GM19395 (cell line): ENCODE measurements at regions not wholly inside any gene's neighbourhood (a gene's known extent, or its start where the extent isn't known, plus 50 kb on each side); places are given as distances from the start of the nearest gene placed in this dataset.

Experiments
- ATAC-seq: cut with Tn5 transposase; IDR thresholded peaks from one replicate; pipeline ENCODE4 v1.9.1; 2021; ENCODE audit warnings: mild to moderate bottlenecking, moderate library complexity; ENCODE audit not compliant: unreplicated experiment

GRCh38 chr2:136195226-136195625 lies 77.3 kb upstream of the CXCR4 start:
- ATAC-seq, result no peak

GRCh38 chr2:136191041-136191440 lies 73.1 kb upstream of the CXCR4 start:
- ATAC-seq, result no peak

- no peak for ATAC-seq
Measured at GRCh38 chr2:136189221-136189782, 71.4 kb upstream of the CXCR4 start.

GRCh38 chr2:136188086-136188485 lies 70.1 kb upstream of the CXCR4 start:
- no peak for ATAC-seq

GRCh38 chr2:136185981-136186776 lies 68.2 kb upstream of the CXCR4 start:
- no peak for ATAC-seq

- no peak for ATAC-seq
Measured at GRCh38 chr2:136183097-136183496, 65.1 kb upstream of the CXCR4 start.

- ATAC-seq, result no peak
Measured at GRCh38 chr2:136182315-136182714, 64.4 kb upstream of the CXCR4 start.

- no peak for ATAC-seq
Measured at GRCh38 chr2:136179602-136179975, 61.6 kb upstream of the CXCR4 start.

- ATAC-seq, result no peak
Measured at GRCh38 chr2:136178941-136179601, 61.1 kb upstream of the CXCR4 start.

GRCh38 chr2:136175868-136176267 lies 57.9 kb upstream of the CXCR4 start:
- ATAC-seq, result no peak

- ATAC-seq, result no peak
Measured at GRCh38 chr2:136175466-136175865, 57.5 kb upstream of the CXCR4 start.

GRCh38 chr2:136173126-136173525 lies 55.2 kb upstream of the CXCR4 start:
- ATAC-seq, result no peak

- ATAC-seq, result no peak
Measured at GRCh38 chr2:136171223-136171622, 53.3 kb upstream of the CXCR4 start.

GRCh38 chr2:136168720-136169119 lies 50.8 kb upstream of the CXCR4 start:
- no peak for ATAC-seq

- no peak for ATAC-seq
Measured at GRCh38 chr2:136167721-136168475, 49.9 kb upstream of the CXCR4 start.
